Nephron progenitor cell (in vitro differentiated cells): ENCODE measurements at regions not wholly inside any gene's neighbourhood (a gene's known extent, or its start where the extent isn't known, plus 50 kb on each side); places are given as distances from the start of the nearest gene placed in this dataset.

Experiments used
- DNase-seq: peaks from one replicate; pipeline ENCODE4 v3.0.0; 2021
- H3K27ac Mint-ChIP-seq: 2 replicates; pipeline ENCODE4 v1.8.0; 2021; ENCODE audit warnings: mild to moderate bottlenecking, moderate library complexity, mixed read lengths
- H3K27me3 Mint-ChIP-seq: 2 replicates; pipeline ENCODE4 v1.8.0; 2021; ENCODE audit warnings: mild to moderate bottlenecking, low read depth, mixed read lengths; ENCODE audit not compliant: poor library complexity
- H3K36me3 Mint-ChIP-seq: 2 replicates; pipeline ENCODE4 v1.8.0; 2021; ENCODE audit warnings: low read depth, mixed read lengths
- H3K4me1 Mint-ChIP-seq: 2 replicates; pipeline ENCODE4 v1.8.0; 2021; ENCODE audit warnings: mixed read lengths
- H3K4me3 Mint-ChIP-seq: 2 replicates; pipeline ENCODE4 v1.8.0; 2021; ENCODE audit warnings: mild to moderate bottlenecking, moderate library complexity, mixed read lengths
- H3K9me3 Mint-ChIP-seq: 2 replicates; pipeline ENCODE4 v1.8.0; 2021; ENCODE audit warnings: mild to moderate bottlenecking, moderate library complexity, mixed read lengths
- CTCF ChIP-seq: fragments of 200-600 bp; sonication (generic); IDR thresholded peaks from 2 replicates; pipeline ENCODE4 v1.5.0; 2021; ENCODE audit warnings: antibody characterized with exemption

GRCh38 chr12:98416845-98417244 is 98.5 kb upstream of the TMPO start:
- Mint-ChIP-seq H3K27me3 (peaks cover 2% of the 10 kb centered on the region), H3K9me3 (peaks cover 3% of the 10 kb centered on the region), H3K27ac (no peak overlapping the region), H3K36me3 (no peaks in the 10 kb centered on the region), H3K4me1 (peaks cover 47% of the 10 kb centered on the region), H3K4me3 (no peak overlapping the region)
- no peak for DNase-seq
- TF ChIP-seq CTCF = no peak

GRCh38 chr12:98417266-98417665 is 98.1 kb upstream of the TMPO start:
- H3K27ac Mint-ChIP-seq = peak overlapping the region; percentile 33
- no peak for TF ChIP-seq CTCF
- peaks cover 2% of the 10 kb centered on the region for H3K27me3 Mint-ChIP-seq
- peaks cover 47% of the 10 kb centered on the region for H3K4me1 Mint-ChIP-seq
- H3K36me3 Mint-ChIP-seq = no peaks in the 10 kb centered on the region
- H3K9me3 Mint-ChIP-seq = peaks cover 3% of the 10 kb centered on the region
- no peak for DNase-seq
- H3K4me3 Mint-ChIP-seq = no peak overlapping the region

GRCh38 chr12:98418357-98419075 is 96.9 kb upstream of the TMPO start:
- Mint-ChIP-seq H3K27ac (no peak overlapping the region), H3K27me3 (peaks cover 2% of the 10 kb centered on the region), H3K9me3 (peaks cover 3% of the 10 kb centered on the region), H3K4me3 (no peak overlapping the region), H3K4me1 (peaks cover 39% of the 10 kb centered on the region), H3K36me3 (no peaks in the 10 kb centered on the region)
- DNase-seq = peak; percentile 32
- TF ChIP-seq CTCF = no peak

GRCh38 chr12:98419081-98419794 is 96.2 kb upstream of the TMPO start:
- Mint-ChIP-seq H3K4me1 (peaks cover 36% of the 10 kb centered on the region), H3K4me3 (no peak overlapping the region), H3K36me3 (no peaks in the 10 kb centered on the region), H3K27me3 (peaks cover 2% of the 10 kb centered on the region), H3K9me3 (peaks cover 3% of the 10 kb centered on the region), H3K27ac (peak overlapping the region; percentile 50)
- no peak for DNase-seq
- TF ChIP-seq CTCF = no peak

- TF ChIP-seq CTCF = no peak
- H3K4me1 Mint-ChIP-seq = peaks cover 39% of the 10 kb centered on the region
- H3K36me3 Mint-ChIP-seq = no peaks in the 10 kb centered on the region
- H3K4me3 Mint-ChIP-seq = no peak overlapping the region
- peaks cover 2% of the 10 kb centered on the region for H3K27me3 Mint-ChIP-seq
- no peaks in the 10 kb centered on the region for H3K9me3 Mint-ChIP-seq
- no peak for DNase-seq
- H3K27ac Mint-ChIP-seq = no peak overlapping the region
Measured at GRCh38 chr12:98419795-98420404, 95.5 kb upstream of the TMPO start.
